Kidney (tissue), 13 donors: ENCODE measurements at regions not wholly inside any gene's neighbourhood (a gene's known extent, or its start where the extent isn't known, plus 50 kb on each side); places are given as distances from the start of the nearest gene placed in this dataset.

ENCODE experiments used
- DNase-seq, 5 donors: peaks; one replicate each; pipeline ENCODE4 v3.0.0-alpha.2; 2013 to 2020
- FAIRE-seq: peaks from 2 replicates; lab custom pipeline; 2012; peaks lifted over from hg19 to GRCh38; lab: Jason Lieb, UNC
- H3K27ac ChIP-seq, 2 donors: one replicate each; pipeline ENCODE4 v1.7.0; 2013; ENCODE audit warnings: low read depth in 2 of 2, low read length in 2 of 2, inconsistent platforms in 1 of 2
- H3K27me3 ChIP-seq: one replicate; pipeline ENCODE4 v1.7.1; 2013; ENCODE audit warnings: low read length, inconsistent platforms; ENCODE audit not compliant: control insufficient read depth, insufficient read depth
- H3K36me3 ChIP-seq, 3 donors: one replicate each; pipeline versions ENCODE4 v1.7.0 to v1.7.1; 2013; ENCODE audit warnings: low read length in 3 of 3, control low read depth in 1 of 3, inconsistent platforms in 1 of 3; ENCODE audit not compliant: insufficient read depth in 3 of 3, control insufficient read depth in 2 of 3
- H3K4me1 ChIP-seq, 3 donors: one replicate each; pipeline versions ENCODE4 v1.7.0 to v1.7.1; 2013; ENCODE audit warnings: low read length in 3 of 3, inconsistent platforms in 1 of 3, low read depth in 1 of 3; ENCODE audit not compliant: control insufficient read depth in 2 of 3, insufficient read depth in 2 of 3
- H3K4me3 ChIP-seq, 3 donors: one replicate each; pipeline versions ENCODE4 v1.7.0 to v1.8.1; 2013; ENCODE audit warnings: low read length in 3 of 3, control low read depth in 1 of 3, inconsistent platforms in 1 of 3
- H3K9ac ChIP-seq, 3 donors: one replicate each; pipeline versions ENCODE4 v1.7.0 to v1.7.1; 2013; ENCODE audit warnings: low read length in 3 of 3, control low read depth in 1 of 3, inconsistent platforms in 1 of 3
- H3K9me3 ChIP-seq, 3 donors: one replicate each; pipeline versions ENCODE4 v1.7.0 to v1.7.1; 2013; ENCODE audit warnings: low read length in 3 of 3, control low read depth in 1 of 3, inconsistent platforms in 1 of 3; ENCODE audit not compliant: control insufficient read depth in 2 of 3, insufficient read depth in 1 of 3
- intact Hi-C: fragments of 100-400 bp; cut with DNase I; formaldehyde crosslinking; loops from one replicate; pipeline ENCODE4 v1.11.1; 2022
- TF ChIP-seq, protein P1 (sequence below): IDR thresholded peaks from 3 replicates; pipeline ENCODE4 v1.5.1; 2012; ENCODE audit warnings: mild to moderate bottlenecking, moderate library complexity, borderline replicate concordance; ENCODE audit not compliant: insufficient read depth; ENCODE audit errors: extremely low read depth
- donor health status: control.
- donor health status: control.
- donor health status: control.
- donor health status: control.
- donor health status: control.
- donor health status: DM: yes; HTN: yes; CAD: no.
- donor health status: Normal renal cell carcinoma (clear cell type).

DNA sequence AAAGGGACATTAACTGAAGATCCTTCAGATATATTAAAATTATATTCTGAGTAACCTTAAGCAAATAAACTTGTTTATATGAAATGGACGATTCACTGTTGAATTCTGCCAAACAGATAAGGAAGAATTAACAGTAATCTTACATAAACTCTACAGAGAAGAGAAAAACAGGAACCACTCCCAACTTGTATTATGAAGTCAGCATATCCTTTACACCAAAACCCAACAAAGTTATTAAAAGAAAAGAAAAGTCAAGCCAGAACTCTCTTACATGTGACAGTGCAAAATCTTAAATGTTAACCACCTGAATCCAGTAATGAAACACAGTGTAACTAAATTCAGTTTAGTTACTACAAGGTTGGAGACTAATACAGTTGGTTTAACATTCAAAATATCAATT, 185.8 kb downstream of the DEPDC1B start:
- Histone ChIP-seq H3K4me1 (peaks cover 0 to 6% (median 0%) of the 10 kb centered on the region in 3 donors), H3K9ac (no peak overlapping the region), H3K4me3 (no peak overlapping the region), H3K36me3 (no peaks in the 10 kb centered on the region), H3K27me3 (no peaks in the 10 kb centered on the region), H3K9me3 (no peaks in the 10 kb centered on the region), H3K27ac (no peak overlapping the region)
- FAIRE-seq (no peak), DNase-seq (no peak)
- TF ChIP-seq, protein P1, sequence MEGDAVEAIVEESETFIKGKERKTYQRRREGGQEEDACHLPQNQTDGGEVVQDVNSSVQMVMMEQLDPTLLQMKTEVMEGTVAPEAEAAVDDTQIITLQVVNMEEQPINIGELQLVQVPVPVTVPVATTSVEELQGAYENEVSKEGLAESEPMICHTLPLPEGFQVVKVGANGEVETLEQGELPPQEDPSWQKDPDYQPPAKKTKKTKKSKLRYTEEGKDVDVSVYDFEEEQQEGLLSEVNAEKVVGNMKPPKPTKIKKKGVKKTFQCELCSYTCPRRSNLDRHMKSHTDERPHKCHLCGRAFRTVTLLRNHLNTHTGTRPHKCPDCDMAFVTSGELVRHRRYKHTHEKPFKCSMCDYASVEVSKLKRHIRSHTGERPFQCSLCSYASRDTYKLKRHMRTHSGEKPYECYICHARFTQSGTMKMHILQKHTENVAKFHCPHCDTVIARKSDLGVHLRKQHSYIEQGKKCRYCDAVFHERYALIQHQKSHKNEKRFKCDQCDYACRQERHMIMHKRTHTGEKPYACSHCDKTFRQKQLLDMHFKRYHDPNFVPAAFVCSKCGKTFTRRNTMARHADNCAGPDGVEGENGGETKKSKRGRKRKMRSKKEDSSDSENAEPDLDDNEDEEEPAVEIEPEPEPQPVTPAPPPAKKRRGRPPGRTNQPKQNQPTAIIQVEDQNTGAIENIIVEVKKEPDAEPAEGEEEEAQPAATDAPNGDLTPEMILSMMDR, result no peak
- intact Hi-C loops, result no loop called here

DNA sequence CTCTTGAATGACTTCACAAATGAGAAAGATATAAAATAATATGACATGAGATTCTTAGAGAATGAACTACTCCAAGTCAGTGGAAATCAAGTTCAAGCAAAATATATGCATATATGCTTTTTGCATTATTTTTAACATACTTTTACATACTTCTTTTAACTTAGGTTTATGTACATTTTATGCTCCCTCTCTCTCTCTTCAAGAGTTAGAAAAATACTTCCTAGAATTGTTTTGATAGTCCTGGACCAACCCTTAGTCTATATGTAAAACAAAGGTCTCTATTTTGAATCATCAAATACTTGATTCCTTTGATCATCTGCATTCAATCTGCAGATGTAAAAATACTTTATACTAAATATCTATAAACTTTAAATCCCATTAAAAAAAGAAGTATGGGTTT, 187.8 kb downstream of the DEPDC1B start:
- no peaks in the 10 kb centered on the region for H3K9me3 ChIP-seq
- no peak overlapping the region for H3K27ac ChIP-seq
- TF ChIP-seq, protein P1, result no peak
- FAIRE-seq (no peak), DNase-seq (no peak)
- H3K9ac ChIP-seq, result no peak overlapping the region
- intact Hi-C loops, result no loop called here
- H3K36me3 ChIP-seq, result no peaks in the 10 kb centered on the region
- no peaks in the 10 kb centered on the region for H3K4me1 ChIP-seq
- no peaks in the 10 kb centered on the region for H3K27me3 ChIP-seq
- H3K4me3 ChIP-seq, result no peak overlapping the region

DNA sequence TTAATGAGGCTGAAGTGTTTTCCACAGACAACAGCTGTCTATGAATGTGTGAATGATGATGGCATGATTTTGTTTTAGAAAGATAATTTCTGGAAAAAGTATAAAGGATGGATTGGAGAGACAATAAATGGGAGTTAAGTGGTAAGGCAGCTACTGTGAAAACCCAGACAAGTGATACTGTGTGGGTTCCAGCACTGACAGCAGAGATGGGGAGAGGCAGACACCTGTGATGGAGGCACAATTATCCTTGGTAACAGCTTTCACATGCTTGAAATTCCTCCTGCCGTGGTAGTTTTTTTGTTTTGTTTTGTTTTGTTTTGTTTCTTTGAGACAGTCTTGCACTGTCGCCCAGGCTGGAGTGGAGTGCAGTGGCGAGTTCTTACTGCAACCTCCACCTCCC, 189.3 kb downstream of the DEPDC1B start:
- Histone ChIP-seq H3K4me1 (no peaks in the 10 kb centered on the region), H3K27me3 (no peaks in the 10 kb centered on the region), H3K9ac (no peak overlapping the region), H3K4me3 (no peak overlapping the region), H3K27ac (no peak overlapping the region), H3K9me3 (no peaks in the 10 kb centered on the region), H3K36me3 (no peaks in the 10 kb centered on the region)
- no peak for DNase-seq
- TF ChIP-seq, protein P1, result no peak
- FAIRE-seq, result no peak
- intact Hi-C loops, result no loop called here

DNA sequence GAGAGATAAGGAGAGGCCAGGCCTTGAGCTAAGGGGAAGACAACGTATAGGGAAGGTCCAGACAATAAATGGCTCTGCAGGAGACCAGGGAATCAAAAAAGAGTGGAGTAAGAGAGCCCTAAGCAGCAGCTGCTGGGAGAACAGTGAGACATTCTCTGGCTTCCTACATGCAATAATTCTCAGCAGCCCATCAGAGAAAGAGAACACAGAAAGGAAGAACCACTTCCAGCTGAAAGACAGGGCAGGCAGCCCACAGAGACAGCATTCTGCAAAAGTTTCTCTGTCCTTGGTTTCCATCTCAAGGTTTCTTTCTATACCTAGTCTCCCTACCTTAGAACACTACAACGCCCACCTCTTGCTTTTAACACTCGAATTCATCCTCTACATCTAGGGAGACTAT, 189.9 kb downstream of the DEPDC1B start:
- intact Hi-C loops, result no loop called here
- Histone ChIP-seq H3K4me1 (no peaks in the 10 kb centered on the region), H3K9me3 (no peaks in the 10 kb centered on the region), H3K36me3 (no peaks in the 10 kb centered on the region), H3K27ac (no peak overlapping the region), H3K4me3 (no peak overlapping the region), H3K27me3 (no peaks in the 10 kb centered on the region), H3K9ac (no peak overlapping the region)
- TF ChIP-seq, protein P1, result no peak
- no peak for FAIRE-seq
- DNase-seq, result no peak
